ENCODE measurements at regions not wholly inside any gene's neighbourhood (a gene's known extent, or its start where the extent isn't known, plus 50 kb on each side); places are given as distances from the start of the nearest gene placed in this dataset.
A peak's percentile ranks its signal among the peaks of the same experiment; 100 is the strongest.

DNA sequence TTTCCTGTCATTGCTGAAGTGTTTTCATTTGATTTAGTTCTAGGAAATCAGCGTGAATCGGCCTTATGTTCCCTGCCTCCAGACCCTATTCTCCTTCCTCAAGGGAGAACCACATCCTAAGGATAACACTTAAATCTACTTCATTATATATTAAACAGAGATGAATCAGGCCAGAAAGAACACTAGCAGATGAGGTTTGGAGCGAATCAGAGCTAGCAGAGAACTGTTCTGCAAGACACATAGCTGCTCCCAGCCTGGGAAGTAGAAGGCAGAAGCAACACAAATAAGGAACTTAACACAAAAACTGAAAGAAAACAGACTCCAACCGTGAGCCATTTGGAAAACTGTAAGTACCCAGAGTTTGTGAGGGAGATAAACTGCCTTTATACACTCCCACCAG, 718.2 kb downstream of the SEMA5A start:
- 65% methylated on average over 4 of the region's 4 CpGs for WGBS (ENCODE audit: low lambda C conversion rate, missing lambda C conversion rate)
- no peak for DNase-seq (ENCODE audit: low spot score)
- Histone ChIP-seq H3K27ac (peak overlapping the region; percentile 69), H3K9me3 (ENCODE audit: low read depth) (no peaks in the 10 kb centered on the region), H4K20me1 (ENCODE audit: insufficient read depth, poor library complexity, severe bottlenecking) (no peaks in the 10 kb centered on the region), H3K4me3 (no peak overlapping the region), H3K4me2 (peak overlapping the region; percentile 24), H3K27me3 (no peaks in the 10 kb centered on the region), H3K9me2 (replicated peaks; ENCODE audit: insufficient read depth) (no peaks in the 10 kb centered on the region), H2AFZ (peak overlapping the region; percentile 45), H3K4me1 (ENCODE audit: insufficient read depth) (peaks cover 6% of the 10 kb centered on the region), H3K36me3 (replicated peaks; ENCODE audit: insufficient read depth, low read depth) (no peaks in the 10 kb centered on the region), H3K79me2 (no peaks in the 10 kb centered on the region)
- TF ChIP-seq EZH2phosphoT487 (IDR thresholded peaks at IDR 0.05; ENCODE audit: low read depth, severe bottlenecking, unreplicated experiment) (no peak), CTCF (IDR thresholded peaks at IDR 0.05; ENCODE audit: poor library complexity) (no peak), EZH2 (IDR thresholded peaks at IDR 0.05; ENCODE audit: borderline replicate concordance) (no peak)

GRCh38 chr5:8828596-8829322, 717.1 kb downstream of the SEMA5A start:
- no peaks in the 10 kb centered on the region for H3K27me3 ChIP-seq
- peaks cover 6% of the 10 kb centered on the region for H3K4me1 ChIP-seq (ENCODE audit: insufficient read depth)
- no peak overlapping the region for H3K4me3 ChIP-seq
- TF ChIP-seq CTCF (IDR thresholded peaks at IDR 0.05; ENCODE audit: poor library complexity): no peak
- DNase-seq (ENCODE audit: low spot score): no peak
- no peaks in the 10 kb centered on the region for H4K20me1 ChIP-seq (ENCODE audit: insufficient read depth, poor library complexity, severe bottlenecking)
- H2AFZ ChIP-seq: no peak overlapping the region
- H3K36me3 ChIP-seq (replicated peaks; ENCODE audit: insufficient read depth, low read depth): no peaks in the 10 kb centered on the region
- peak overlapping the region; percentile 69 for H3K27ac ChIP-seq
- no peaks in the 10 kb centered on the region for H3K79me2 ChIP-seq
- H3K9me3 ChIP-seq (ENCODE audit: low read depth): no peaks in the 10 kb centered on the region
- H3K9me2 ChIP-seq (replicated peaks; ENCODE audit: insufficient read depth): no peaks in the 10 kb centered on the region
- H3K4me2 ChIP-seq: no peak overlapping the region
- 88% methylated on average over 2 of the region's 2 CpGs for WGBS (ENCODE audit: low lambda C conversion rate, missing lambda C conversion rate)

DNA sequence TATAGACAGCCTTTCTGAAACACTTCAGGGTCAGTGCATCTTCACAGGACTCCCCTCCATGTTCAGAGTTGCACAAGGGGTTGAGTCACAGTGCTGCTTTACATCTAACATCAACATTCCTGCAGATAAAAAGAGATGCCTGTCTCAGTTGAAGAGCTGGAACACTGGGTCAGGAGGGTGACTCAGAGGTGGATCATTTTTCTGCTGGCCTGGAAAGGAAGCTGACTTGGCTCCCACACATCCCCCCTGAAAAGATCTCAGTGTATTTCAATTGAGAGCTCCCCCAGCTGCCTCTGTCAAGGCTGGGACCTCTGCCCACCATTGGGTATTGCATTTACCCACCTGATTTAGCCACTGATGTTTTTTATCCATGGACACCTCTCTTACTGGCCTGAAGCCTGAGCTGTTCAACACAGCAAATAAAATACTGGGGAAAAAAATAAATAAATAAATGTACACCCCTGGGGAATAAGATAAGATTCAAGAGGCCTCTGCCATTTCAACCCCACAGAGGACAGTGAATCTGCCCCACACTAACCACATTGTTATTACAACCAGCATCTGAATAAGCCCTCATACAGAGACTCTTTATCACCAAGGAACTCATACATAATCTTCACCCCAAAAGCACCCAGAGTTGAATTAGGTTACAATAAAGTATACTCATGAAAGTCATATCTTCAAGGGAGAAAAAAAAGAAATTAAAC, 716.4 kb downstream of the SEMA5A start:
- TF ChIP-seq EZH2phosphoT487 (IDR thresholded peaks at IDR 0.05; ENCODE audit: low read depth, severe bottlenecking, unreplicated experiment): no peak
- no peak for TF ChIP-seq CTCF (IDR thresholded peaks at IDR 0.05; ENCODE audit: poor library complexity)
- TF ChIP-seq EZH2 (IDR thresholded peaks at IDR 0.05; ENCODE audit: borderline replicate concordance): no peak
- no peaks in the 10 kb centered on the region for H3K9me3 ChIP-seq (ENCODE audit: low read depth)
- peak overlapping the region; percentile 70 for H3K27ac ChIP-seq
- H3K4me3 ChIP-seq: no peak overlapping the region
- no peaks in the 10 kb centered on the region for H3K79me2 ChIP-seq
- H3K4me1 ChIP-seq (ENCODE audit: insufficient read depth): peaks cover 6% of the 10 kb centered on the region
- peak overlapping the region; percentile 4 for H3K4me2 ChIP-seq
- no peak overlapping the region for H2AFZ ChIP-seq
- H3K36me3 ChIP-seq (replicated peaks; ENCODE audit: insufficient read depth, low read depth): no peaks in the 10 kb centered on the region
- no peaks in the 10 kb centered on the region for H3K27me3 ChIP-seq
- H4K20me1 ChIP-seq (ENCODE audit: insufficient read depth, poor library complexity, severe bottlenecking): no peaks in the 10 kb centered on the region
- peak; percentile 79 for DNase-seq (ENCODE audit: low spot score)
- H3K9me2 ChIP-seq (replicated peaks; ENCODE audit: insufficient read depth): no peaks in the 10 kb centered on the region
